H9 (cell line): ENCODE measurements at regions not wholly inside any gene's neighbourhood (a gene's known extent, or its start where the extent isn't known, plus 50 kb on each side); places are given as distances from the start of the nearest gene placed in this dataset.

Experiments used
- DNase-seq: peaks from one replicate; pipeline ENCODE4 v3.0.0-alpha.2; 2017
- H2AFZ ChIP-seq: one replicate; pipeline ENCODE4 v1.6.1; 2013; ENCODE audit warnings: mild to moderate bottlenecking, low read length, control low read depth, moderate library complexity
- H2AK5ac ChIP-seq: 2 replicates; pipeline ENCODE4 v1.6.1; 2013; ENCODE audit warnings: low read length, control low read depth, mixed read lengths; ENCODE audit not compliant: insufficient read length
- H2BK120ac ChIP-seq: one replicate; pipeline ENCODE4 v1.6.1; 2013; ENCODE audit warnings: low read depth, mild to moderate bottlenecking, low read length, control low read depth, inconsistent platforms; ENCODE audit not compliant: poor library complexity, severe bottlenecking
- H2BK12ac ChIP-seq: 2 replicates; pipeline ENCODE4 v1.6.1; 2013; ENCODE audit warnings: low read length, control low read depth, mixed read lengths, low read depth; ENCODE audit not compliant: insufficient read length
- H2BK15ac ChIP-seq: 2 replicates; pipeline ENCODE4 v1.6.1; 2013; ENCODE audit warnings: low read depth, low read length, control low read depth
- H2BK20ac ChIP-seq: one replicate; pipeline ENCODE4 v1.6.1; 2013; ENCODE audit warnings: low read depth, mild to moderate bottlenecking, low read length, control low read depth, inconsistent platforms; ENCODE audit not compliant: poor library complexity, severe bottlenecking
- H2BK5ac ChIP-seq: 2 replicates; pipeline ENCODE4 v1.6.1; 2013; ENCODE audit warnings: low read length, control low read depth, mixed read lengths; ENCODE audit not compliant: insufficient read length
- H3K14ac ChIP-seq: 2 replicates; pipeline ENCODE4 v1.6.1; 2013; ENCODE audit warnings: low read length, control low read depth; ENCODE audit not compliant: insufficient read depth
- H3K18ac ChIP-seq: 2 replicates; pipeline ENCODE4 v1.6.1; 2013; ENCODE audit warnings: low read depth, mild to moderate bottlenecking, mixed read lengths, low read length, control low read depth; ENCODE audit not compliant: insufficient read length
- H3K23ac ChIP-seq: 2 replicates; pipeline ENCODE4 v1.6.1; 2013; ENCODE audit warnings: low read length, control low read depth, mixed read lengths, low read depth; ENCODE audit not compliant: insufficient read length
- H3K23me2 ChIP-seq: 2 replicates; pipeline ENCODE4 v1.6.1; 2013; ENCODE audit warnings: low read depth, mild to moderate bottlenecking, mixed read lengths, low read length, control low read depth; ENCODE audit not compliant: insufficient read length, poor library complexity, severe bottlenecking
- H3K27ac ChIP-seq: 2 replicates; pipeline ENCODE4 v1.5.1; 2013; ENCODE audit warnings: low read length, control low read depth, mixed read lengths, low read depth; ENCODE audit not compliant: insufficient read length
- H3K27me3 ChIP-seq: 2 replicates; pipeline ENCODE4 v1.6.1; 2013; ENCODE audit warnings: low read length, control low read depth, inconsistent platforms; ENCODE audit not compliant: insufficient read depth
- H3K4ac ChIP-seq: 2 replicates; pipeline ENCODE4 v1.6.1; 2013; ENCODE audit warnings: low read depth, mild to moderate bottlenecking, control low read depth, inconsistent platforms, low read length, moderate library complexity
- H3K4me1 ChIP-seq: 2 replicates; pipeline ENCODE4 v1.6.1; 2013; ENCODE audit warnings: low read length, control low read depth, inconsistent platforms; ENCODE audit not compliant: insufficient read depth
- H3K4me2 ChIP-seq: 2 replicates; pipeline ENCODE4 v1.6.1; 2013; ENCODE audit warnings: low read length, control low read depth, mixed read lengths; ENCODE audit not compliant: insufficient read length, insufficient read depth
- H3K56ac ChIP-seq: 2 replicates; pipeline ENCODE4 v1.6.1; 2013; ENCODE audit warnings: low read depth, mild to moderate bottlenecking, mixed read lengths, low read length, control low read depth; ENCODE audit not compliant: insufficient read length
- H3K79me1 ChIP-seq: 2 replicates; pipeline ENCODE4 v1.6.1; 2013; ENCODE audit warnings: low read depth, mild to moderate bottlenecking, moderate library complexity, low read length, control low read depth, inconsistent platforms; ENCODE audit not compliant: insufficient read depth, poor library complexity, severe bottlenecking
- H3K79me2 ChIP-seq: 2 replicates; pipeline ENCODE4 v1.6.1; 2013; ENCODE audit warnings: low read length, control low read depth, inconsistent platforms; ENCODE audit not compliant: insufficient read depth
- H3K9ac ChIP-seq: 2 replicates; pipeline ENCODE4 v1.6.1; 2013; ENCODE audit warnings: low read length, control low read depth, mixed read lengths; ENCODE audit not compliant: insufficient read length; ENCODE audit errors: extremely low read depth
- H3K9me3 ChIP-seq: one replicate; pipeline ENCODE4 v1.6.1; 2013; ENCODE audit warnings: low read depth, low read length, inconsistent platforms; ENCODE audit not compliant: control insufficient read depth
- H3T11ph ChIP-seq: one replicate; pipeline ENCODE4 v1.6.1; 2013; ENCODE audit warnings: mild to moderate bottlenecking, low read length, control low read depth, inconsistent platforms
- H4K20me1 ChIP-seq: one replicate; pipeline ENCODE4 v1.6.1; 2013; ENCODE audit not compliant: control insufficient read depth, insufficient read length, insufficient read depth
- H4K5ac ChIP-seq: 2 replicates; pipeline ENCODE4 v1.6.1; 2013; ENCODE audit warnings: low read depth, mild to moderate bottlenecking, mixed read lengths, low read length, control low read depth; ENCODE audit not compliant: insufficient read length
- H4K8ac ChIP-seq: replicated peaks from 2 replicates; pipeline ENCODE4 v1.6.1; 2013; ENCODE audit warnings: low read length, control low read depth, mixed read lengths, low read depth; ENCODE audit not compliant: insufficient read length
- H4K91ac ChIP-seq: 2 replicates; pipeline ENCODE4 v1.6.1; 2013; ENCODE audit warnings: low read depth, mild to moderate bottlenecking, moderate library complexity, mixed read lengths, low read length, control low read depth; ENCODE audit not compliant: insufficient read length
- H3K27ac Mint-ChIP-seq, 3 experiments: 2 replicates in 2 of 3; 3 replicates in 1 of 3; pipeline ENCODE4 v1.8.0; 2020 to 2021; ENCODE audit warnings: mixed read lengths in 3 of 3, mild to moderate bottlenecking in 1 of 3, moderate library complexity in 1 of 3
- H3K27me3 Mint-ChIP-seq: 2 replicates; pipeline ENCODE4 v1.8.0; 2021; ENCODE audit warnings: low read depth, mild to moderate bottlenecking, moderate library complexity, mixed read lengths
- H3K36me3 Mint-ChIP-seq, 3 experiments: 2 replicates in 2 of 3; 3 replicates in 1 of 3; pipeline ENCODE4 v1.8.0; 2020 to 2021; ENCODE audit warnings: low read depth in 3 of 3, mixed read lengths in 3 of 3; ENCODE audit not compliant: insufficient read depth in 1 of 3
- H3K4me1 Mint-ChIP-seq, 2 experiments: 2 replicates each; pipeline ENCODE4 v1.8.0; 2020; ENCODE audit warnings: mixed read lengths in 2 of 2
- H3K4me3 Mint-ChIP-seq, 2 experiments: 2 replicates in 1 of 2; 3 replicates in 1 of 2; pipeline ENCODE4 v1.8.0; 2020 to 2021; ENCODE audit warnings: mild to moderate bottlenecking in 2 of 2, mixed read lengths in 2 of 2, moderate library complexity in 1 of 2
- H3K9me3 Mint-ChIP-seq, 2 experiments: 2 replicates in 1 of 2; 3 replicates in 1 of 2; pipeline ENCODE4 v1.8.0; 2020; ENCODE audit warnings: mild to moderate bottlenecking in 2 of 2, mixed read lengths in 2 of 2, moderate library complexity in 1 of 2
- CTCF ChIP-seq: fragments of 200-600 bp; sonication (generic); conservative IDR thresholded peaks from 3 replicates; pipeline ENCODE4 v1.8.0; 2021; ENCODE audit warnings: antibody characterized with exemption, mild to moderate bottlenecking
- WGBS: extraction: QIAGEN DNeasy Blood & Tissue Kit; methylation state at CpG from one replicate; pipeline ENCODE4 v1.1.7; 2013; ENCODE audit warnings: missing lambda C conversion rate, low lambda C conversion rate, mixed read lengths; ENCODE audit not compliant: insufficient read length; ENCODE audit errors: extremely low coverage; 5-methylcytosine and 5-hydroxymethylcytosine counted together

DNA sequence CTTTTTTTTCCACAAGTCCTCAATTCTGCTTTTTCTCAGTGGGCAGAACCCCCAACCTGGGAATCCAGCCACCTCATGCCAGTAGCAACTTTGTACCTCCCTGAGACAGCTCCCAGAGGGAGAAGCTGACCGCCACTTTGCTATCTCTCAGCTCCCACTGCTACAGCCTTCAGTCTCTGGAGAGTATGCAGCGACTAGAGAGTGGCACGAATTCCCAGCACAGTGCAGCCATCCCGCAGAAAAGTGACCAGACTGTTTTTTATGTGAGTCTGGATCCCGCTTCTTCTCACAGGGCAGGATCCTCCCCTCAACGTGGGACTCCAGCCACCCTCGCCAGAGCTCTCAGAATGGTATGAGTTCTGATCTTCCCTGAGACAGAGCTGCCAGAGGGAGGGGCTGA is 1234.6 kb downstream of the FAM133A start:
- Mint-ChIP-seq H3K4me1 (peaks cover 0 to 9% of the 10 kb centered on the region in 2 experiments; a peak in 2 of 4 replicates), H3K27me3 (no peaks in the 10 kb centered on the region), H3K9me3 (peaks cover 0 to 2% of the 10 kb centered on the region in 2 experiments; a peak in 2 of 5 replicates), H3K36me3 (peaks cover 0 to 6% (median 0%) of the 10 kb centered on the region in 3 experiments; a peak in 1 of 7 replicates), H3K4me3 (no peak overlapping the region), H3K27ac (peak overlapping the region in 1 of 3 experiments; percentile 68; a peak in 1 of 7 replicates)
- no peaks in the 10 kb centered on the region for H3K27me3 ChIP-seq
- H3K4ac ChIP-seq, result no peak overlapping the region
- no peak overlapping the region for H2BK15ac ChIP-seq
- no peak overlapping the region for H4K91ac ChIP-seq
- no peak overlapping the region for H3T11ph ChIP-seq
- no peak overlapping the region for H2BK12ac ChIP-seq
- H3K9ac ChIP-seq, result no peak overlapping the region
- no peak for DNase-seq
- H3K79me2 ChIP-seq, result no peaks in the 10 kb centered on the region
- no peak overlapping the region for H2BK20ac ChIP-seq
- H3K56ac ChIP-seq, result no peak overlapping the region
- no peak overlapping the region for H4K5ac ChIP-seq
- H3K9me3 ChIP-seq, result no peaks in the 10 kb centered on the region
- no CpG with 5 or more reads among the region's 7 CpGs for WGBS
- H4K8ac ChIP-seq, result no peak overlapping the region
- no peak overlapping the region for H2AFZ ChIP-seq
- no peak overlapping the region for H2AK5ac ChIP-seq
- TF ChIP-seq CTCF, result no peak
- H3K4me1 ChIP-seq, result no peaks in the 10 kb centered on the region
- H2BK5ac ChIP-seq, result no peak overlapping the region
- H4K20me1 ChIP-seq, result no peaks in the 10 kb centered on the region
- H2BK120ac ChIP-seq, result no peak overlapping the region
- no peak overlapping the region for H3K4me2 ChIP-seq
- H3K79me1 ChIP-seq, result no peaks in the 10 kb centered on the region
- no peak overlapping the region for H3K23ac ChIP-seq
- no peaks in the 10 kb centered on the region for H3K23me2 ChIP-seq
- no peak overlapping the region for H3K18ac ChIP-seq
- no peak overlapping the region for H3K27ac ChIP-seq
- H3K14ac ChIP-seq, result no peak overlapping the region; the same call in 1 of the 2 replicates
